Heart right ventricle (tissue), 16 donors: ENCODE measurements at regions not wholly inside any gene's neighbourhood (a gene's known extent, or its start where the extent isn't known, plus 50 kb on each side); places are given as distances from the start of the nearest gene placed in this dataset.

Source experiments
- ATAC-seq, 8 donors: fragments of 200-7000 bp; cut with Tn5 transposase; one replicate each; pipeline ENCODE4 v1.9.1; 2020; ENCODE audit warnings: mild to moderate bottlenecking in 8 of 8, moderate library complexity in 8 of 8, moderate number of reproducible peaks in 1 of 8
- DNase-seq, 2 donors: peaks; one replicate each; pipeline ENCODE4 v3.0.0-alpha.2; 2020
- H3K27ac ChIP-seq, 10 donors: fragments of 200-600 bp; sonication (generic) in 2 of 10; one replicate each; pipeline versions ENCODE4 v1.5.0 to v1.8.0; 2020 to 2022; ENCODE audit warnings: mild to moderate bottlenecking in 3 of 10
- H3K27me3 ChIP-seq, 7 donors: fragments of 200-600 bp; one replicate each; pipeline ENCODE4 v1.8.0; 2021 to 2022; ENCODE audit warnings: mild to moderate bottlenecking in 2 of 7
- H3K36me3 ChIP-seq, 9 donors: fragments of 200-600 bp; sonication (generic) in 1 of 9; one replicate each; pipeline versions ENCODE4 v1.5.0 to v1.8.0; 2020 to 2022; ENCODE audit warnings: mild to moderate bottlenecking in 2 of 9
- H3K4me1 ChIP-seq, 9 donors: fragments of 200-600 bp; sonication (generic) in 1 of 9; one replicate each; pipeline versions ENCODE4 v1.5.0 to v1.8.0; 2020 to 2022; ENCODE audit warnings: mild to moderate bottlenecking in 4 of 9
- H3K4me3 ChIP-seq, 10 donors: fragments of 200-600 bp; sonication (generic) in 2 of 10; one replicate each; pipeline versions ENCODE4 v1.5.0 to v1.8.0; 2020 to 2022; ENCODE audit warnings: mild to moderate bottlenecking in 7 of 10, moderate library complexity in 2 of 10
- H3K9me3 ChIP-seq, 11 donors: fragments of 200-600 bp in 10 of 11; sonication (generic) in 2 of 11; one replicate each; pipeline versions ENCODE4 v1.5.0 to v1.8.0; 2013 to 2022; ENCODE audit warnings: mild to moderate bottlenecking in 2 of 11, control low read depth in 1 of 11, moderate library complexity in 1 of 11
- whole genome bisulfite sequencing, 2 donors: extraction: QIAGEN DNeasy Blood & Tissue Kit; methylation state at CpG; one replicate each; pipeline ENCODE4 v1.1.7; 2013; ENCODE audit warnings: inconsistent platforms in 1 of 2; 5-methylcytosine and 5-hydroxymethylcytosine counted together
- intact Hi-C, 10 donors: fragments of 100-400 bp; cut with DNase I; formaldehyde crosslinking; loops; one replicate each; pipeline versions ENCODE4 v1.11.1 to v1.14.2; 2022
- TF ChIP-seq, protein P1 (sequence below), 9 donors: fragments of 200-600 bp; sonication (generic) in 2 of 9; IDR thresholded peaks; one replicate each; pipeline versions ENCODE4 v1.5.0 to v1.8.0; 2021 to 2022; ENCODE audit warnings: antibody characterized with exemption in 9 of 9, mild to moderate bottlenecking in 5 of 9, moderate library complexity in 1 of 9
- donor health status: Arrhythmogenic right ventricular cardiomyopathy.
- donor health status: ischemic (EF 13 %, LVEDD 7.1; RV severe dilation, severe dysfunction).
- donor health status: healthy with polysubstance abuse.
- donor health status: DM: no; HTN: yes; CAD: no.
- donor health status: DM: no; HTN: no; CAD: no.
- donor health status: ischemic (EF 25% LVEDD 6.9; RV normal size, moderate dysfunction).
- donor health status: ischemic (EF 25% LVEDD 5.7; RV mildly dilated, moderate dysfunction).
- donor health status: healthy.
- donor health status: DM: yes; HTN: yes; CAD: no.
- donor health status: Ischemic cardiomyopathy.
- donor health status: ischemic (EF 35%, LVEDD 5.7; RV mildly dilated, moderate dysfunction).
- donor health status: nonischemic (EF 11% LVEDD 7.7; RV severe dilation, severe dysfunction).
- donor health status: DM: yes; HTN: yes; CAD: no.
- donor health status: PGD.
- donor health status: ischemic (EF 29% LVEDD 5.4; RV normal size, mild dysfunction).
- donor health status: nonischemic (EF 23%, LVEDD 6.1; RV moderate dilation, normal function).

DNA sequence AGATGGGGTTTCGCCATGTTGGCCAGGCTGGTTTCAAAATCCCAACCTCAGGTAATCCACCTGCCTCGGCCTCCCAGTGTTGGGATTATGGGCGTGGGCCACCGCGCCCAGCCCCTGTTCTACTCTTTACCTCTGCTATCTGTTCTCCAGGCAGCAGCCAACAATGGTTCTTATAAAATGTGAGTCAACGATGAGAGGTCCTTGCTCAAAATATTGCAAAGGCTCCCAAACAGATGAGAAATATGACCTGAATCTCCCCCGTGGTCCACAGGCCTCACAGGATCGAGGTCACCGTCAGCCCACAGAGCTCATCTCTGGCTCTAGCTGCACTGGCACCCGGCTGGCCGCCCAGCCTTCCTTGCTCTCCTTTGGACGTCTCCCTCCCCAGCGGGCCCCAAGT is 62.0 kb upstream of the EGFR start:
- H3K27me3 ChIP-seq = peaks cover 0 to 16% (median 6%) of the 10 kb centered on the region in 7 donors
- intact Hi-C loops = no loop called here
- DNase-seq (no peak), ATAC-seq (no peak)
- no peak overlapping the region for H3K27ac ChIP-seq
- H3K4me3 ChIP-seq = no peak overlapping the region
- no peaks in the 10 kb centered on the region for H3K4me1 ChIP-seq
- H3K9me3 ChIP-seq = no peaks in the 10 kb centered on the region
- no peaks in the 10 kb centered on the region for H3K36me3 ChIP-seq
- TF ChIP-seq, protein P1, sequence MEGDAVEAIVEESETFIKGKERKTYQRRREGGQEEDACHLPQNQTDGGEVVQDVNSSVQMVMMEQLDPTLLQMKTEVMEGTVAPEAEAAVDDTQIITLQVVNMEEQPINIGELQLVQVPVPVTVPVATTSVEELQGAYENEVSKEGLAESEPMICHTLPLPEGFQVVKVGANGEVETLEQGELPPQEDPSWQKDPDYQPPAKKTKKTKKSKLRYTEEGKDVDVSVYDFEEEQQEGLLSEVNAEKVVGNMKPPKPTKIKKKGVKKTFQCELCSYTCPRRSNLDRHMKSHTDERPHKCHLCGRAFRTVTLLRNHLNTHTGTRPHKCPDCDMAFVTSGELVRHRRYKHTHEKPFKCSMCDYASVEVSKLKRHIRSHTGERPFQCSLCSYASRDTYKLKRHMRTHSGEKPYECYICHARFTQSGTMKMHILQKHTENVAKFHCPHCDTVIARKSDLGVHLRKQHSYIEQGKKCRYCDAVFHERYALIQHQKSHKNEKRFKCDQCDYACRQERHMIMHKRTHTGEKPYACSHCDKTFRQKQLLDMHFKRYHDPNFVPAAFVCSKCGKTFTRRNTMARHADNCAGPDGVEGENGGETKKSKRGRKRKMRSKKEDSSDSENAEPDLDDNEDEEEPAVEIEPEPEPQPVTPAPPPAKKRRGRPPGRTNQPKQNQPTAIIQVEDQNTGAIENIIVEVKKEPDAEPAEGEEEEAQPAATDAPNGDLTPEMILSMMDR (IDR thresholded peaks at IDR 0.05) = no peak
- 87% methylated on average over 13 of the region's 13 CpGs for WGBS, 2 donors

DNA sequence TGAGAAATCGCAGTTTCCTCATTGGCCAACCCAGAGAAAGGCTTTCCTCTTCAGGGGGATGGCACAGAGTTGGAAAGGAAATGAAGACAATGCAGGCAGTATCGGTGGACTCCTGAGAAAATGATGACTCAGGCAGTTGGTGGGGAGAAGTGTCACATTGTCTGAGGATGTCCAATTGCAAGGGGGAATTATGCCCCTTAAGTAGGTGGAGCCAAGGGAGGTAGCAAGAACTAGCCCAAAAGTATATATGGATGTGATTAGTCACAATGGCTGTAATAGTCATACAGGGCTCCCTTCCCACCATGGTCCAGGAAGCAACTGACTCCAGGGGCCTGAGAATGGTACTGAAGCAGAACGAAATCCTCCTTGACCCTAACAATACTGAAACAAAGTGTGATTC is 58.3 kb upstream of the EGFR start:
- H3K36me3 ChIP-seq = no peaks in the 10 kb centered on the region
- no peak for DNase-seq
- H3K9me3 ChIP-seq = peaks cover 0 to 7% (median 0%) of the 10 kb centered on the region in 11 donors
- ATAC-seq = no peak
- no peak overlapping the region for H3K27ac ChIP-seq
- 70 to 83% methylated on average over 3 of the region's 3 CpGs for WGBS, 2 donors
- intact Hi-C loops = loop anchor here in 1 of 10 donors (1.0 kb wide), 1 partner anchor 289 kb away; no protein-coding TSS in a partner anchor
- H3K4me3 ChIP-seq = no peak overlapping the region
- peaks cover 0 to 16% (median 6%) of the 10 kb centered on the region in 7 donors for H3K27me3 ChIP-seq
- H3K4me1 ChIP-seq = no peaks in the 10 kb centered on the region
- TF ChIP-seq, protein P1 (IDR thresholded peaks at IDR 0.05) = no peak

DNA sequence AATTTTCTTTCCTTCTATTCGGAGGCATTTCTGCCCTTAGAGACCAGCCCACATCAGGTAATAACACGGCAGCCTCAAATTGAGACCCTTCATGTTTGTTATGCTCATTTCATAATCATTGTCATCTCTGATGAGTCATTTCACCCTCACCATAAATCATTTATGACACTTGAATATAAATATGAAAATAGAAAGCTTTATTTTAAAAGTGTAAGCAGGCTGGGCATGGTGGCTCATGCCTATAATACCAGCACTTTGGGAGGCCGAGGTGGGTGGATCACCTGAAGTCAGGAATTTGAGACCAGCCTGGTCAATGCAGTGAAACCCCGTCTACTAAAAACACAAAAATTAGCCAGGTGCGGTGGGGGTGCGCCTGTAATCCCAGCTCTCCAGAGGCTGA is 57.4 kb upstream of the EGFR start:
- DNase-seq (no peak), ATAC-seq (no peak)
- intact Hi-C loops = no loop called here
- Histone ChIP-seq H3K4me1 (no peaks in the 10 kb centered on the region), H3K27ac (no peak overlapping the region), H3K27me3 (peaks cover 0 to 16% (median 6%) of the 10 kb centered on the region in 7 donors), H3K36me3 (no peaks in the 10 kb centered on the region), H3K9me3 (peaks cover 0 to 7% (median 0%) of the 10 kb centered on the region in 11 donors), H3K4me3 (no peak overlapping the region)
- TF ChIP-seq, protein P1 (IDR thresholded peaks at IDR 0.05) = no peak
- 80% methylated on average over 6 of the region's 6 CpGs for WGBS, 2 donors

DNA sequence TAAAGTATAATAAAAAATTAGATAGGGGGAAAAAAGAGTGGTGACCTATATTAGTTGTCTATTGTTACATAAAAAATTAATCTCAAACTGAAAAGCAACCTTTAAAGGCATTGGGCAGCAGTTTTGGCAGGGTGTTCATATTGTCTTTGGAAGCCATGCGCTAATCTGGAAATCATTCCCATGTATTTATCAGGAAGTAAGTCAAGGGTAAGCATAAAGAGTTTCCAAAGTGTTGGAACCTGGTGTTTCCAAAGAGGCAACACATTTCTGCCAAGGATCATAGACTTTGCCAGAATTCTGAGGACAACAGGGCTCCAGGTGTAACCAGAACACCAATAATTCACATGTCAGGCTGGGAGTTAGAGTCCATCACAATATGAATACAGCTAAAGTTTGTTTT is 55.7 kb upstream of the EGFR start:
- no peak overlapping the region for H3K4me3 ChIP-seq
- peaks cover 0 to 12% (median 0%) of the 10 kb centered on the region in 7 donors for H3K27me3 ChIP-seq
- TF ChIP-seq, protein P1 (IDR thresholded peaks at IDR 0.05) = no peak
- 96 to 97% methylated on average over 1 of the region's 1 CpG for WGBS, 2 donors
- no peaks in the 10 kb centered on the region for H3K4me1 ChIP-seq
- peaks cover 0 to 7% (median 0%) of the 10 kb centered on the region in 11 donors for H3K9me3 ChIP-seq
- intact Hi-C loops = no loop called here
- H3K36me3 ChIP-seq = no peaks in the 10 kb centered on the region
- no peak for DNase-seq
- no peak overlapping the region for H3K27ac ChIP-seq
- no peak for ATAC-seq
